CD14-positive monocyte (primary cell): ENCODE measurements at regions not wholly inside any gene's neighbourhood (a gene's known extent, or its start where the extent isn't known, plus 50 kb on each side); places are given as distances from the start of the nearest gene placed in this dataset.
A peak's percentile ranks its signal among the peaks of the same experiment; 100 is the strongest.

ENCODE experiments used
- DNase-seq, 3 donors: peaks; one replicate each; pipeline ENCODE4 v3.0.0-alpha.2; 2011 to 2022
- H2AFZ ChIP-seq: 2 replicates; pipeline ENCODE4 v1.6.0; 2012; ENCODE audit warnings: mild to moderate bottlenecking, low read depth, low read length, inconsistent platforms; ENCODE audit not compliant: insufficient read depth, poor library complexity, severe bottlenecking
- H3K27ac ChIP-seq, 2 donors: 1 replicate in 1 of 2; 2 replicates in 1 of 2; pipeline ENCODE4 v1.5.1; 2012 to 2013; ENCODE audit warnings: low read length in 2 of 2, control low read depth in 1 of 2, inconsistent platforms in 1 of 2, low read depth in 1 of 2, mild to moderate bottlenecking in 1 of 2
- H3K27me3 ChIP-seq, 2 donors: one replicate each; pipeline versions ENCODE4 v1.6.0 to v1.6.1; 2011 to 2013; ENCODE audit warnings: low read length in 2 of 2; ENCODE audit not compliant: control insufficient read depth in 2 of 2, insufficient read depth in 2 of 2
- H3K36me3 ChIP-seq, 2 donors: replicated peaks in 1 of 2; 1 replicate in 1 of 2; 2 replicates in 1 of 2; pipeline versions ENCODE4 v1.5.1 to v1.6.1; 2012 to 2013; ENCODE audit warnings: low read length in 2 of 2, control low read depth in 1 of 2, inconsistent platforms in 1 of 2, mild to moderate bottlenecking in 1 of 2; ENCODE audit not compliant: insufficient read depth in 2 of 2, control insufficient read depth in 1 of 2
- H3K4me1 ChIP-seq, 2 donors: 1 replicate in 1 of 2; 2 replicates in 1 of 2; pipeline versions ENCODE4 v1.5.1 to v1.6.1; 2012 to 2013; ENCODE audit warnings: low read length in 2 of 2, control low read depth in 1 of 2, inconsistent platforms in 1 of 2, mild to moderate bottlenecking in 1 of 2, moderate library complexity in 1 of 2; ENCODE audit not compliant: insufficient read depth in 2 of 2, control insufficient read depth in 1 of 2
- H3K4me2 ChIP-seq: replicated peaks from 2 replicates; pipeline ENCODE3; 2012; ENCODE audit warnings: low read length, moderate library complexity, mild to moderate bottlenecking; ENCODE audit not compliant: poor library complexity, severe bottlenecking; ENCODE audit errors: extremely low read depth
- H3K4me3 ChIP-seq, 3 experiments: fragments of 200-600 bp in 1 of 3; sonication (generic) in 1 of 3; replicated peaks in 1 of 3; 1 replicate in 2 of 3; 2 replicates in 1 of 3; pipeline ENCODE4 v1.5.1; 2011 to 2013; ENCODE audit warnings: low read length in 3 of 3, mild to moderate bottlenecking in 3 of 3, control low read depth in 2 of 3, low read depth in 2 of 3, inconsistent platforms in 1 of 3, moderate library complexity in 1 of 3
- H3K79me2 ChIP-seq: 2 replicates; pipeline ENCODE4 v1.6.0; 2012; ENCODE audit warnings: mild to moderate bottlenecking, control low read depth, inconsistent platforms, low read length, moderate library complexity; ENCODE audit not compliant: insufficient read depth
- H3K9ac ChIP-seq: 2 replicates; pipeline ENCODE4 v1.6.0; 2017; ENCODE audit warnings: low read length, mild to moderate bottlenecking; ENCODE audit not compliant: insufficient read depth, poor library complexity, severe bottlenecking
- H3K9me3 ChIP-seq, 2 donors: replicated peaks in 1 of 2; 1 replicate in 1 of 2; 2 replicates in 1 of 2; pipeline versions ENCODE4 v1.5.1 to v1.6.1; 2012 to 2013; ENCODE audit warnings: low read length in 2 of 2, control low read depth in 1 of 2; ENCODE audit not compliant: control insufficient read depth in 1 of 2, insufficient read depth in 1 of 2
- H4K20me1 ChIP-seq: 2 replicates; pipeline ENCODE4 v1.6.0; 2012; ENCODE audit warnings: mild to moderate bottlenecking, low read length, control low read depth, moderate library complexity; ENCODE audit not compliant: insufficient read depth
- H3K27ac Mint-ChIP-seq, 7 donors: one replicate each; pipeline ENCODE4 v1.8.0; 2020; ENCODE audit warnings: mild to moderate bottlenecking in 7 of 7, mixed read lengths in 7 of 7, moderate library complexity in 6 of 7, inconsistent platforms in 2 of 7
- H3K27me3 Mint-ChIP-seq, 3 donors: one replicate each; pipeline ENCODE4 v1.8.0; 2021 to 2022; ENCODE audit warnings: low read depth in 3 of 3, mild to moderate bottlenecking in 3 of 3, mixed read lengths in 3 of 3, moderate library complexity in 3 of 3, inconsistent platforms in 1 of 3
- H3K36me3 Mint-ChIP-seq, 2 donors: one replicate each; pipeline ENCODE4 v1.8.0; 2020; ENCODE audit warnings: mixed read lengths in 2 of 2, inconsistent platforms in 1 of 2, mild to moderate bottlenecking in 1 of 2
- H3K4me1 Mint-ChIP-seq: one replicate; pipeline ENCODE4 v1.8.0; 2020; ENCODE audit warnings: mild to moderate bottlenecking, mixed read lengths
- H3K4me3 Mint-ChIP-seq, 2 donors: one replicate each; pipeline ENCODE4 v1.8.0; 2020; ENCODE audit warnings: mild to moderate bottlenecking in 2 of 2, mixed read lengths in 2 of 2, moderate library complexity in 1 of 2
- H3K9me3 Mint-ChIP-seq, 7 donors: one replicate each; pipeline ENCODE4 v1.8.0; 2020 to 2022; ENCODE audit warnings: mixed read lengths in 7 of 7, mild to moderate bottlenecking in 6 of 7, moderate library complexity in 6 of 7, inconsistent platforms in 2 of 7
- CTCF ChIP-seq: fragments of 200-600 bp; IDR thresholded peaks from one replicate; pipeline ENCODE4 v1.8.0; 2022; ENCODE audit warnings: antibody characterized with exemption, mild to moderate bottlenecking
- WGBS: methylation state at CpG from one replicate; pipeline ENCODE4 v1.1.5; 2013; ENCODE audit warnings: missing lambda C conversion rate; ENCODE audit not compliant: insufficient coverage; 5-methylcytosine and 5-hydroxymethylcytosine counted together
- intact Hi-C, 2 donors: fragments of 100-400 bp; cut with micrococcal nuclease; formaldehyde crosslinking; loops; one replicate each; pipeline versions ENCODE4 v1.15.0 to v1.15.1; 2023

- no peak overlapping the region for H3K9ac ChIP-seq
- no peak overlapping the region for H3K4me3 Mint-ChIP-seq
- H3K36me3 Mint-ChIP-seq: no peaks in the 10 kb centered on the region
- H4K20me1 ChIP-seq: no peaks in the 10 kb centered on the region
- H3K4me1 Mint-ChIP-seq: peaks cover 4% of the 10 kb centered on the region
- H3K27ac Mint-ChIP-seq: no peak overlapping the region
- no peak for TF ChIP-seq CTCF
- H2AFZ ChIP-seq: no peak overlapping the region
- H3K4me2 ChIP-seq: no peak overlapping the region
- H3K79me2 ChIP-seq: no peaks in the 10 kb centered on the region
- H3K27ac ChIP-seq: no peak overlapping the region
- no peaks in the 10 kb centered on the region for H3K27me3 ChIP-seq
- no peaks in the 10 kb centered on the region for H3K9me3 ChIP-seq
- no peak for DNase-seq
- H3K9me3 Mint-ChIP-seq: peaks cover 0 to 2% (median 0%) of the 10 kb centered on the region in 7 donors
- H3K4me1 ChIP-seq: peaks cover 3 to 6% of the 10 kb centered on the region in 2 donors
- no peaks in the 10 kb centered on the region for H3K36me3 ChIP-seq
- H3K27me3 Mint-ChIP-seq: no peaks in the 10 kb centered on the region
- no peak overlapping the region for H3K4me3 ChIP-seq
- intact Hi-C loops: no loop called here
These were observed 292.1 kb downstream of the SATB1 start for GRCh38 chr3:18132991-18133390.

- no peak for TF ChIP-seq CTCF
- peak overlapping the region in 1 of 2 donors; percentile 20 for H3K27ac ChIP-seq
- no peak overlapping the region for H3K9ac ChIP-seq
- Mint-ChIP-seq H3K9me3 (peaks cover 0 to 4% (median 0%) of the 10 kb centered on the region in 7 donors), H3K27me3 (no peaks in the 10 kb centered on the region), H3K4me1 (peaks cover 13% of the 10 kb centered on the region), H3K4me3 (peak overlapping the region in 1 of 2 donors; percentile 39), H3K36me3 (no peaks in the 10 kb centered on the region), H3K27ac (peak overlapping the region in 1 of 7 donors; percentile 3)
- H3K4me2 ChIP-seq: peak overlapping the region; percentile 23
- no peaks in the 10 kb centered on the region for H3K27me3 ChIP-seq
- no peaks in the 10 kb centered on the region for H3K9me3 ChIP-seq
- 80% methylated on average over 1 of the region's 11 CpGs for WGBS
- no peak overlapping the region for H3K4me3 ChIP-seq
- peak; percentile 5 to 20 (median 15) for DNase-seq
- H3K79me2 ChIP-seq: no peaks in the 10 kb centered on the region
- intact Hi-C loops: no loop called here
- peaks cover 7 to 17% of the 10 kb centered on the region in 2 donors for H3K4me1 ChIP-seq
- H2AFZ ChIP-seq: no peak overlapping the region
- no peaks in the 10 kb centered on the region for H4K20me1 ChIP-seq
- no peaks in the 10 kb centered on the region for H3K36me3 ChIP-seq
These were observed 297.1 kb downstream of the SATB1 start for GRCh38 chr3:18127859-18128681.
